ENCODE measurements at regions not wholly inside any gene's neighbourhood (a gene's known extent, or its start where the extent isn't known, plus 50 kb on each side); places are given as distances from the start of the nearest gene placed in this dataset.

- DNase-seq = no peak
These were observed 182.0 kb upstream of the SERP2 start for GRCh38 chr13:44191504-44192171.

- no peak for DNase-seq
These were observed 179.9 kb upstream of the SERP2 start for GRCh38 chr13:44193731-44194130.

- no peak for DNase-seq
These were observed 178.4 kb upstream of the SERP2 start for GRCh38 chr13:44195245-44195644.

- no peak for DNase-seq
These were observed 177.3 kb upstream of the SERP2 start for GRCh38 chr13:44196196-44196751.

GRCh38 chr13:44197791-44198770 lies 175.5 kb upstream of the SERP2 start:
- no peak for DNase-seq

- DNase-seq = no peak
These were observed 174.8 kb upstream of the SERP2 start for GRCh38 chr13:44198826-44199225.

GRCh38 chr13:44199627-44200207 lies 173.9 kb upstream of the SERP2 start:
- no peak for DNase-seq

GRCh38 chr13:44206434-44206833 lies 167.2 kb upstream of the SERP2 start:
- DNase-seq = no peak

GRCh38 chr13:44207476-44207875 lies 166.1 kb upstream of the SERP2 start:
- no peak for DNase-seq

GRCh38 chr13:44210525-44210924 lies 163.1 kb upstream of the SERP2 start:
- no peak for DNase-seq

- DNase-seq = no peak
These were observed 162.3 kb upstream of the SERP2 start for GRCh38 chr13:44211286-44211685.

GRCh38 chr13:44211704-44212346 lies 161.8 kb upstream of the SERP2 start:
- DNase-seq = no peak

GRCh38 chr13:44212633-44213396 lies 160.8 kb upstream of the SERP2 start:
- DNase-seq = no peak

GRCh38 chr13:44218501-44219240 lies 155.0 kb upstream of the SERP2 start:
- DNase-seq = no peak

- DNase-seq = no peak
These were observed 153.8 kb upstream of the SERP2 start for GRCh38 chr13:44219577-44220548.

GRCh38 chr13:44220948-44221347 lies 152.7 kb upstream of the SERP2 start:
- DNase-seq = no peak

- no peak for DNase-seq
These were observed 152.0 kb upstream of the SERP2 start for GRCh38 chr13:44221657-44222056.

GRCh38 chr13:44223770-44224444 lies 149.7 kb upstream of the SERP2 start:
- DNase-seq = no peak

- no peak for DNase-seq
These were observed 149.0 kb upstream of the SERP2 start for GRCh38 chr13:44224450-44225149.
